ENCODE measurements at regions not wholly inside any gene's neighbourhood (a gene's known extent, or its start where the extent isn't known, plus 50 kb on each side); places are given as distances from the start of the nearest gene placed in this dataset.

DNA sequence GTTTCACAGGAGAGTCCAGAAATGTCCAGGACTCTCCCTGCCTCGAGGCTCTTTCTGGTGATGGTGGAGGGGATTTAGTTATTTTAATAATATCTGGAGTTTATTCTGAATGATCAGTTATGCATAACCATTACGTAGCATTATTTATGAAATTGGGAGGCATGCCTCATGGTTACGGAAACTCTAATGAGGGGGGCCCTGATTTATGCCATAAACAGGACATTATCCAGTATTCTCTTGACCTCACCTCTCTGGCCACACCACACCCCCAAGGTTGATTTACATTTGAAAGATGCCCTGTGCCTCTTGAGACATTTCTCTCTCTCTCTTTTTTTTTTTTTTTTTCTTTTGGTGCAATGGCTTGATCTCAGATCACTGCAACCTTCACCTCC is 268.8 kb downstream of the TFAP2C start:
- TF ChIP-seq, protein P1, sequence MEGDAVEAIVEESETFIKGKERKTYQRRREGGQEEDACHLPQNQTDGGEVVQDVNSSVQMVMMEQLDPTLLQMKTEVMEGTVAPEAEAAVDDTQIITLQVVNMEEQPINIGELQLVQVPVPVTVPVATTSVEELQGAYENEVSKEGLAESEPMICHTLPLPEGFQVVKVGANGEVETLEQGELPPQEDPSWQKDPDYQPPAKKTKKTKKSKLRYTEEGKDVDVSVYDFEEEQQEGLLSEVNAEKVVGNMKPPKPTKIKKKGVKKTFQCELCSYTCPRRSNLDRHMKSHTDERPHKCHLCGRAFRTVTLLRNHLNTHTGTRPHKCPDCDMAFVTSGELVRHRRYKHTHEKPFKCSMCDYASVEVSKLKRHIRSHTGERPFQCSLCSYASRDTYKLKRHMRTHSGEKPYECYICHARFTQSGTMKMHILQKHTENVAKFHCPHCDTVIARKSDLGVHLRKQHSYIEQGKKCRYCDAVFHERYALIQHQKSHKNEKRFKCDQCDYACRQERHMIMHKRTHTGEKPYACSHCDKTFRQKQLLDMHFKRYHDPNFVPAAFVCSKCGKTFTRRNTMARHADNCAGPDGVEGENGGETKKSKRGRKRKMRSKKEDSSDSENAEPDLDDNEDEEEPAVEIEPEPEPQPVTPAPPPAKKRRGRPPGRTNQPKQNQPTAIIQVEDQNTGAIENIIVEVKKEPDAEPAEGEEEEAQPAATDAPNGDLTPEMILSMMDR (IDR thresholded peaks at IDR 0.05; ENCODE audit: control insufficient read depth, insufficient read depth, low read depth, low read length, missing control alignments): no peak
- no peak for DNase-seq (ENCODE audit: low read depth)
- no peak overlapping the region for H3K4me3 ChIP-seq (ENCODE audit: control insufficient read depth, low read depth, low read length)

DNA sequence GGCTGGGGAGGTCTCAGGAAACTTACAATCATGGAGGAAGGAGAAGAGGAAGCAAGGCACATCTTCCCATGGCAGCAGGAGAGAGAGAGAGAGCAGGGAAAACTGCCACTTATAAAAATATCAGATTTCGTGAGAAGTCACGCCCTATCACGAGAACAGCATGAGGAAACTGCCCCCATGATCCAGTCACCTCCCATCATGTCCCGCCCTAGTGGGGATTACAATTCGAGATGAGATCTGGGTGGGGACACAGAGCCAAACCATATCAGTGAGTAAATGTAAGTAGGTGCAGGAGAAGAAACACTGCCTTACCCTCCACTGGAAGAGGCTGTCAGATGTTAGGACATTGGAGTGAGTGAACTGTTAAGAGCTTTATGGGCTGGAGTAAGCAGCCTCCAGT is 270.4 kb downstream of the TFAP2C start:
- DNase-seq (ENCODE audit: low read depth): no peak
- no peak overlapping the region for H3K4me3 ChIP-seq (ENCODE audit: control insufficient read depth, low read depth, low read length)
- TF ChIP-seq, protein P1 (IDR thresholded peaks at IDR 0.05; ENCODE audit: control insufficient read depth, insufficient read depth, low read depth, low read length, missing control alignments): no peak

DNA sequence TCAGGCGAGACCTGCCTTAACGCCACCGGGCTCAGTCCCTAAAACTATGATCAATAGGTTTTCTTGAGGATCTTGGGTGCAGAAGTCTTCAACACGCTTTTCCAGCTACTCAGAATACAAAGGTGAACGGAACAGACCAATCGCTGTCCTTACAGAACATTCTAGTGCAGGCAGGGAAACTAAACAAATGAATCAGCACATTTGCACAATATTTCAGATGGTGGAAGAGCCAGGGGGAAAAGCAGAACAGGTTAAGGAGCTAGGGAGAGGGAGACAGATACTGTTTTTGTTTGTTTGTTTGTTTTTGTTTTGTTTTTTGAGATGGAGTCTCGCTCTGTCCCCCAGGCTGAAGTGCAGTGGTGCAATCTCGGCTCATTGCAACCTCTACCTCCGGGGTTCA is 271.1 kb downstream of the TFAP2C start:
- TF ChIP-seq, protein P1 (IDR thresholded peaks at IDR 0.05; ENCODE audit: control insufficient read depth, insufficient read depth, low read depth, low read length, missing control alignments): no peak
- no peak overlapping the region for H3K4me3 ChIP-seq (ENCODE audit: control insufficient read depth, low read depth, low read length)
- no peak for DNase-seq (ENCODE audit: low read depth)

DNA sequence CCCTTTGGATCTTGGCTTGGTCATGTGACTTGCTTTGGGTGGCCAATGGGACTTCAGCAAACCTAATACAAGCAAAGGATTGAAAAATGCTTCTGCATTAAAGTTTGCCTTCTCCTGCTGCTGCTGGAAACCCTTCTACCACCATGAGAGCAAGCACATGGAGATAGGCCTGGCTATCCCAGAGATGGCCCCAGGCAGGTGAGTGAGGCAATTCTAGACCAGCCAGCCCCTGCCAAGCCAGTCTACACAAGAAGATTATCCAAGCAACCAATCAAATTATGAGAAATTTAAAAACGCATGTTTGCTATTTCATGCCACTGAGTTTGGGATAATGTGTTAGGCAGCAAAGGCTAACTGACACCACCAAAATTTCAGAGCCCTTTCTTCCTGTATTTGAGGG is 274.3 kb downstream of the TFAP2C start:
- no peak for DNase-seq (ENCODE audit: low read depth)
- H3K4me3 ChIP-seq (ENCODE audit: control insufficient read depth, low read depth, low read length): no peak overlapping the region
- TF ChIP-seq, protein P1 (IDR thresholded peaks at IDR 0.05; ENCODE audit: control insufficient read depth, insufficient read depth, low read depth, low read length, missing control alignments): no peak

DNA sequence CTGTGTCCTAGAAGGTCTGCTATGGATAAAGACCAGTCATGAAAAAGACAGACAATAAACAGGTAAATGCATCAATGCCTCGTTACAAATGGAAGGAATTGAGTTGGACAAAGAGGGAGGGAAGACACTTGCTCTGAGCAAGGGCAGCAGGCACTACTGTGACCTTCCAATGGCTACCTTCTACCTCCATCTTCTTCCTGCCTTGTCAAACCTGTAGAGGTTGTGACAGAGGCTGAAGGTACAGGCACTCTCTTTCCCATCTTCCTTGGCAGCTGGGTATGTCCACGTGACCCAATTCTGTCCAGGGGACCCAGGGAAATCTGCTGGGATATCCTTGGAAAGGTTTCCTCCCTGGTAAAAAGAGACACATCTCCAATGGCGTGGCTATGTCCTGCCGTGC is 274.8 kb downstream of the TFAP2C start:
- TF ChIP-seq, protein P1 (IDR thresholded peaks at IDR 0.05; ENCODE audit: control insufficient read depth, insufficient read depth, low read depth, low read length, missing control alignments): no peak
- H3K4me3 ChIP-seq (ENCODE audit: control insufficient read depth, low read depth, low read length): no peak overlapping the region
- DNase-seq (ENCODE audit: low read depth): no peak

DNA sequence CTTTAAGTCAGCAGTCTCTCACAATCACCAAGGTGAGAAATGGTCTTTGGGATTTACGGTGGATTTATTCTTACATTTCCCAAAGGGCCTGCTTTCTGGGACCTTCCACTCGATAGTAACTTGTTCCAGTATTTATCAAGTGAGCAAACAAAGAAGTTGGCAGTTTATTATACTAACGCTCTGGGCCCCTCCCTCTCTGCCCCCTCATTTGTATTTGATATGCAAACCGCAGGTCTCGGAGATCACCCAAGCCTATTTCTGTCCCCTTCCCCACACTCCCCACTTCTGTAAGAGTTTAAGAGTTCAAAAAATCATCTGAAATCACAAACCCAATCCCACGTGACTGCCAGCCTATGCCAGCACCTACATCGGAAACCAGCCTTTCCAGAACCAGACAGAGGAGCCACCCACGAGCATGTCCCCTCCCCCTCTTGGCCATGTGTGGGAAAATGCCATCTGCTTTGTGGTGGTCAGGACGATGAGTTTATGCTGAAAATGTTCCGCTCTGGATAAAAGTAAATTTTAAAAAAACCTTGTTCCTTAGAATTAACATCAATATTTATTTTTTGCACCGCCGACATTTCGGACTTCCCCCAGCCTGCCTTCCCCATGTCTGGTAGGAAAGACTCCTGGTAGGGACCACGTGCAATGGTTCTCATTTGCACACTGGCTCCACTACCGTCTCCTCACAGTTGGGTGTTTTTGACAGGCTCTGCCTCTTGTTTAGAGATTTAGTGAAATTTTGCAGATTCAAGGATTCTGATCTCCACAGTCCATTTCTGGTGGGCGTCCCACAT is 281.0 kb downstream of the TFAP2C start:
- no peak for DNase-seq (ENCODE audit: low read depth)
- no peak overlapping the region for H3K4me3 ChIP-seq (ENCODE audit: control insufficient read depth, low read depth, low read length)
- TF ChIP-seq, protein P1 (IDR thresholded peaks at IDR 0.05; ENCODE audit: control insufficient read depth, insufficient read depth, low read depth, low read length, missing control alignments): no peak

Measured in AG09309 (cell line).